H1 (cell line): ENCODE measurements at regions not wholly inside any gene's neighbourhood (a gene's known extent, or its start where the extent isn't known, plus 50 kb on each side); places are given as distances from the start of the nearest gene placed in this dataset.

Source experiments
- CHD7 ChIP-seq: fragments of 300-600 bp; sonication (generic); IDR thresholded peaks from 2 replicates; pipeline ENCODE4 v1.7.1; 2012; ENCODE audit warnings: low read length, moderate library complexity, mild to moderate bottlenecking, inconsistent platforms; ENCODE audit not compliant: insufficient replicate concordance
- RAD21 ChIP-seq, 2 experiments: IDR thresholded peaks in 1 of 2; conservative IDR thresholded peaks in 1 of 2; 2 replicates each; pipeline ENCODE4 v1.6.1; 2011; ENCODE audit warnings: low read depth in 2 of 2, low read length in 2 of 2, improper control_type of control experiment in 1 of 2, inconsistent platforms in 1 of 2, mild to moderate bottlenecking in 1 of 2, moderate library complexity in 1 of 2
- TAF1 ChIP-seq: IDR thresholded peaks from 2 replicates; pipeline ENCODE4 v1.6.1; 2011; ENCODE audit warnings: mild to moderate bottlenecking, low read depth, low read length

- TF ChIP-seq CHD7 (no peak), TAF1 (no peak), RAD21 (IDR thresholded peaks at IDR 0.05 in 1 of 2, conservative IDR thresholded peaks at IDR 0.05 in 1 of 2; ENCODE audit: low read depth in 2 of 2, low read length in 2 of 2) (no peak)
Measured at GRCh38 chr4:15344041-15344440, 83.8 kb upstream of the C1QTNF7 start (continued).
